Jurkat, Clone E6-1 (cell line): ENCODE measurements at regions not wholly inside any gene's neighbourhood (a gene's known extent, or its start where the extent isn't known, plus 50 kb on each side); places are given as distances from the start of the nearest gene placed in this dataset.

Experiments
- DNase-seq: peaks from one replicate; pipeline ENCODE4 v3.0.0-alpha.2; 2011; ENCODE audit warnings: low read depth, low spot score
- H3K4me3 ChIP-seq: 2 replicates; pipeline ENCODE4 v1.5.1; 2011; ENCODE audit warnings: mild to moderate bottlenecking, low read length, control low read depth, moderate library complexity

DNA sequence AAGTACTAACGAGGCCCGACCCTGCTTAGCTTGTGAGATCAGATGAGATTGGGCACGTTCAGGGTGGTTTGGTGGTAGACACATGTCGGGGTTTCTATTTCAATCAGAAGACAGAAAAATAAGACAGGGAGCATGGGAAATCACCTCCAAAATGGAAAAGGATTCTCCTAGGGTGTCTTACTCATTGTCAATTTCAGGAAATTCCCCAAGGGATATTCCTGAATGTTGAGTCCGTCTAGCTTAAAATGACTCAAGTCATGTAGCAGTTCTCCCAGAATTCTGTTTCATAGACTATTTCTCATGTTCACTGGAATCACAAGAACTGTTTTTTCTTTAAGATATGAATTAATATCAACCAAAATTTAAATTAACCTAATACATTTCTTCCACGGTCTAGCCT, 380.1 kb downstream of the EFNB2 start:
- no peak overlapping the region for H3K4me3 ChIP-seq
- DNase-seq = no peak

GRCh38 chr13:106153876-106154275, 381.6 kb downstream of the EFNB2 start:
- no peak for DNase-seq
- H3K4me3 ChIP-seq = no peak overlapping the region

DNA sequence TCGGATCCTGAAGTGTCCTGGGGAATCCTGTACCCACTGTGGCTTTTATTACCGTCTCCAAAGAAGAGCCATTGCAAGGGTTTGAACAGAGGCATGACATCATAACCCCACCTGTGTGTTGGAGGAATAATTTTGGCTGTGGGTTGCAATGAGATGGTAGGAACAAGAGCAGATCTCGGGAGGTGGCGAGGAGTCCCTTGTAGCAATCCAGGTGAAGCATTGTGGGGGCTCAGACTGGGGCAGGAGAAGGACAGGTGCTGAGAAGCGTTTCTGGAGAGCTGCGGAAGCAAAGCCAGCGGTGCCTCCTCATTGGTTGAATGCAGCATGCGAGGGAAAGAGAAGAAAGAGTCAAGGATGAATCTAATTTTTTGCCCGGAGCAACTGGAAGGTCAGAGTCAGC, 382.4 kb downstream of the EFNB2 start:
- no peak overlapping the region for H3K4me3 ChIP-seq
- no peak for DNase-seq

DNA sequence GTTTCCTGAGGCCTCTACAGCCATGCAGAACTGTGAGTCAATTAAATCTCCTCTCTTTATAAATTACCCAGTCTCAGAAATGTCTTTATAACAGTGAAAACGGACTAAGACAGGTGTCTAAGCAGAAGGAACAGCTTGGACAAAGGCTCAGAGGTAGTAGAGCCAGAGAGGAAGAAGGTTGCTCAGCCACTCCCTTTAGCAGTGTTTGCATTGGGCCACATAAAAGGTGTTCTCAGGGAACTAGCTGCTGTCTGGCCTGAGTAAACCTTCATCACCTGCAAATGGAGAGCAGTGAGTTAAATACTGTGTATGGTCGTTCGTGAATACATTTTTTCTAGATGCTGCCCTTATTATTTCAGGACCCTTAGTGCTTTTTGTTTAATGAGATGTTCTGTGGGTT, 383.4 kb downstream of the EFNB2 start:
- no peak overlapping the region for H3K4me3 ChIP-seq
- DNase-seq = no peak

GRCh38 chr13:106151056-106151699, 384.3 kb downstream of the EFNB2 start:
- no peak for DNase-seq
- no peak overlapping the region for H3K4me3 ChIP-seq

DNA sequence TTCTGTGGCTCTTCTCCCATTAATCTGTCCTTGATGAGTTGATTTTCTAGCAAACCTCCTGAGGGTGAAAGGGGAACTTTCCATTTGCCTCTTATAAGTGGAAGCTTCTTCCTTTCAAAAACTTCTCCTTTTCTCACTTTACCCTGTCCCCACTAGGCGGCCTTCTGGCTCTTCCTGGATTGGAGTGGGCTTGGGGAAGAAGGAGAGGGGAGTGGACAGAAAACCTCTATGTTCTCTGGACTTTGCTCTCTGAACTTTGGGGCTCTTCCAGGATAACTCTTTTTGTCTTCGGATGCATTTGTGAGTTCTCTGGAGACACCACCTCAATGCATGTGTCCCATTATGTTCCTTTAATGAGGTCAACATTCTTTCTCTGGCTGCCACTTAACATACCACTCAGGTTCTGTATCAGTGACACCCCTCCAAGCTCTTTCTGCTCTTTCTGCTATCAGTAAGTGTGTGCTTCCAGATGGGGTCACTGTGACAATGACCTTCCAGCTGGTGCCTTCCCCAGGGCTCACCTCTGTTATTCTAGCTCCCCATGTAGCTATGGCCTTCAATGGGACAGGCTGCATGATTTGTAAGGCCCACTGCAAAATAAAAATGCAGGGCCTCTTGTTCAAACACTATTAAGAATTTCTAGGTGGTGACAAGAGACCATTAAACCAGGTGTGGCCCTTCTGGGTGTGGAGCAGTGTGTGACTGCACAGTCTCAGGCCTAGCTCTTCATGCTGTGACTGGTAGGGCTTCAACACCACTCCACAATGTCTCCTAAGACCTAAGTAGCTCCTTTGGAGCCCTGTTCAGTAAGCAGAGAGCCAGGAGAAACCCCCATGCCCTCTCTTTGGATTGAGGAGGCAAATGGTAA, 389.2 kb downstream of the EFNB2 start:
- H3K4me3 ChIP-seq = no peak overlapping the region
- no peak for DNase-seq

DNA sequence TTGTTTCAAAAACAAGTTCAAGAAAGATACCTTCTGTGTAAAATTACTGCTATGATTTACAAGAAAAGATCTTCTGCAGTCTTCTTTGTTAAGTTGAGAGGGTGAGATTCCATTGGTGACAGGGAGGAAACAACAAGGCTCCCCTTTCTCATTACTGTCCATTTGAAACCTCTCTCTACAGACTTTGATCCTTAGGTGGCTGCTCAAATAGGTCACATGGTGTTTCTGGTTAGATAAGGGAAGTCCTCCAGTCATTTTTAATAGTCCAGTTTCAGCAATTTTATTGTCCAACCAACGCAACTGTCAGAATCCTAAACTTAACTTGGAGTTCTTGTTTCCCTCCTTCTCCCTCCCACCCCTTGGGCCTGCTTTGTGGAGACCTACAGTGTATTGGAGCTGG, 390.4 kb downstream of the EFNB2 start:
- DNase-seq = no peak
- no peak overlapping the region for H3K4me3 ChIP-seq

GRCh38 chr13:106143930-106144709, 391.3 kb downstream of the EFNB2 start:
- H3K4me3 ChIP-seq = no peak overlapping the region
- DNase-seq = no peak

GRCh38 chr13:106143392-106143791, 392.1 kb downstream of the EFNB2 start:
- DNase-seq = no peak

GRCh38 chr13:106140476-106140875, 395.0 kb downstream of the EFNB2 start:
- no peak overlapping the region for H3K4me3 ChIP-seq
- DNase-seq = no peak

More at GRCh38 chr13:106143392-106143791, 392.1 kb downstream of the EFNB2 start:
- H3K4me3 ChIP-seq = no peak overlapping the region

DNA sequence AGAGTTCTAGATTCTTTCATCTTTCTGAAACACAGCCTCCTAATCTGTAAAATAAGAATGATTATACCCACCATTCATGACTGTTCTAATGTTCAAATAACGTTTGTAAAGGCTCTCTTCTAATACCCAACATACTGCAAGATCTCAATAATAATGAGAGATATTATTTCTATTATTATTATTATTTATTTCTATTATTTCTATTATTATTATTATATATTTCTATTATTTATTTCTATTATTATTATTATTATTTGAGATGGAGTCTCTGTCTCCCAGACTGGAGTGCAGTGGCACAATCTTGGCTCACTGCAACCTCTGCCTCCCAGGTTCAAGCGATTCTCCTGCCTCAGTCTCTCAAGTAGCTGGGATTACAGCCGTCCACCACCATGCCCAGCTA, 395.5 kb downstream of the EFNB2 start:
- no peak for DNase-seq
- no peak overlapping the region for H3K4me3 ChIP-seq

DNA sequence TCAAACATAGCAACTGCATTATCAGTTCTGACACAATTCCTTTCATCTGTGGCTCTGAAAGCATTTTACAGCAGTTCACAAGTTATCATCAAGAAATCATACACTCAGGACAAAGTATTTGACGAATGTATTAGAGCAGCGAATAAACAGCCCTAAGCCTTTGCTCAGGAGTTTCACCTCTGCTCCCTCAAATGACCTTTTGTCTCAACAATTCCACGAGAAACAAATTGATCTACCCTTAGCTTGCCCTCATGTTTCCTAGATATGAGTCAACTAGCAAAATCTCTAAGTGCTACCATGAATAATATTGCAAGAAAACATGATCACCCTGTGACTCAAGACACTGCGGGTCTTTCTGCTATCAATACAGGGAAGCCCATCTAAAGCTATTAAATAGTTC, 396.1 kb downstream of the EFNB2 start:
- no peak for DNase-seq
- no peak overlapping the region for H3K4me3 ChIP-seq

DNA sequence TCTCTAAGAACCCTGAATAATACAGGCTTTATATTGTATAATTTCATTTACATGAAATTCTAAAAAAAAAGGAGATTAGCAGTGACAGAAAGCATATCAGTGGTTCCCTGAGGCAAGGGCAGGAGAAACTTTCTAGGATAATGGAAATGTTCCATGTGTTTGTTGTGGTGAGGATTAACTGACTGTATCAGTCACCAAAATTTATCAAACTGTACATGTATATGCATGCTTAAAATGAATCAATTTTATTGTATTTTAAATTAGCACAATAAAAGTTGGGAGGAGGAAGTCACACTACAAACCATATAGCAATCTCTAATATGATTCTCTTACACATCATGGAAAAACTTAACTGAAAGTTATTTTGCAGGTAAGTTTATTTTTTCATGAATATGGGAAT, 396.8 kb downstream of the EFNB2 start:
- no peak overlapping the region for H3K4me3 ChIP-seq
- DNase-seq = no peak

- no peak for DNase-seq
- H3K4me3 ChIP-seq = no peak overlapping the region
These were observed 402.4 kb downstream of the EFNB2 start for GRCh38 chr13:106133025-106133424.

- DNase-seq = no peak
- no peak overlapping the region for H3K4me3 ChIP-seq
These were observed 403.2 kb downstream of the EFNB2 start for GRCh38 chr13:106132216-106132615.

DNA sequence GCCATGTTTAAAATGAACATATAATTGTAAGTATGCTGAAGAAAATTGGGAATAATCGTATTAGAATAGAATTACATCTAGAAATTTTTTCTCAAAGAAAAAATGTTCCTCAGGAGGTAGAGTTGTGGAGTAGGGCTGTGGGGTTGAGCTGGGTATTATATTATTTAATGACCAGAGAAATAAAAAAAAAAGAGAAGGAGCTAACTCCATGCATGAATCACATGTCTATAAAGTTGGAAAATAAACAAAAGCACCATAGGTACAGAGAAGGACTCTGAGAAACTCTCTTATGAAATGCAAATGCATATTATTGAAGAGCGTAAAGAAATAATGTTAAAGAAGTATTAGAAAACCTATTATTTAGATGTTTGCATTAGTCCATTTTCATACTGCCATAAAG, 405.5 kb downstream of the EFNB2 start:
- no peak for DNase-seq
- H3K4me3 ChIP-seq = no peak overlapping the region

DNA sequence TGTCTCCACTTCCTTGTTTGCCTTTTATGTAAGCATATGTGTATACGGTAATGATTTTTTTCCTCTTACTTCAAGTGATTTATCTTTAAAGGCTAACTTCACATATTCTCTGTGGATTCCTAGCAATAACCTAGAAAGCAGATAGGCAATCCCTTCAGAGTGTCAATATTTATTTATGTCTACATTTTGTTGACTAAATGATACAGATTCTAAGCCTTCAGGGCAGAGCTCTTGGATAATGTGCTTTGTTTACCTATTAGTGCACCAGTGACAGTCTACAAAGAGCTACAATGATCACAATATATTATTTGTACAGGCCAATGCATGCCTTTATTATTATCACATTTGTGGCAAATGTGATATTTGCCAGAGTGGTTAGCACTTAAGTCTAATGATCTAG, 406.2 kb downstream of the EFNB2 start:
- H3K4me3 ChIP-seq = no peak overlapping the region
- no peak for DNase-seq

GRCh38 chr13:106122234-106122633, 413.2 kb downstream of the EFNB2 start:
- no peak overlapping the region for H3K4me3 ChIP-seq
- peak; percentile 7 for DNase-seq

DNA sequence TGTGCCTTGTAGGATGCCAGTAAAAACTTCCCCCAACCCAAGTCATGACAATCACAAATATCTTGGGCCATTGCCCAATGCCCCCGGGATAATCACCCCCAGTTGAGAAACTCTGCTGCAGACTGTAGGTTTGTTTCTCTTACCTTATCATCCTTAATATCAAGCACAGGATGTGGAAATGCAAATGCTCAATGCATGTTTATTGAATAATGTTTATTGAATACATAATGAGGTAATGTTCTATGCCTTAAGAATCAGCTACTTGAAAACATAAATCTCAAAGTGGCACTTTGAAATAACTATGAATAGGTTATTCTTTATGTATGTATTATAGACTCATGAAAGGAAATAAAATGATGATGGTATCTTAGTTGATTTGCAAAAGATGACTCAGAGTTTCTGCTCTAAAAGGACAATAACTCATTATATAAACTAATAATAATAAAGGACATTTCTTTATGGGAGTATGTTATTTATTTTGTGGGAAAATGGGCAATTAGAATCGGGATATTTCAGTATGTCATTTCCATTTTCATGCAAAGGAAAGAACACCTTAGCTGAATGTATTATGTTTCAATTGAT, 414.2 kb downstream of the EFNB2 start:
- no peak for DNase-seq
- H3K4me3 ChIP-seq = no peak overlapping the region

DNA sequence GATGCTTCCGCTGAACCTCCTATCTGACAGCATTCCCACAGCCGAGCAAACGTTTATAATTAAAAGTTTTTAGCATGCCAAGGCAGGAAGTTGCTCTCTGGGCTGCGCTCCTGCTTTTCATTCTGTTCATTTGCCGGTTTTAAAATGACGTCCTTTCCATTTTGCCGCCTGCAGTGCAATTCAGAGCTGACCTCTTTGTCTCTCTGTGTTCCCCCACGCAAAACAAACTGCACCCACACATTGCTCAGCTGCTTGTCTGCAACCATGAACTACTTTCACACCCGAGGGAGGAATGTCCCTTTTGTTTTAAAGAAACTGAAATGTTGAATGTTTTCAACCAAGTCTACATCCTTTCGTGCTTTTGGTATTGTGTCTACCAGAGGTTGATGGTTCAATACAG, 416.5 kb downstream of the EFNB2 start:
- no peak overlapping the region for H3K4me3 ChIP-seq
- no peak for DNase-seq
